GM19463 (cell line): ENCODE measurements at regions not wholly inside any gene's neighbourhood (a gene's known extent, or its start where the extent isn't known, plus 50 kb on each side); places are given as distances from the start of the nearest gene placed in this dataset.

Experiments used
- ATAC-seq: cut with Tn5 transposase; IDR thresholded peaks from one replicate; pipeline ENCODE4 v1.9.1; 2021; ENCODE audit warnings: mild to moderate bottlenecking, moderate library complexity; ENCODE audit not compliant: unreplicated experiment

GRCh38 chr13:78714717-78715116 lies 55.8 kb upstream of the OBI1 start:
- ATAC-seq, result no peak

- ATAC-seq, result no peak
Observed at GRCh38 chr13:78712831-78713230, 53.9 kb upstream of the OBI1 start.

- ATAC-seq, result no peak
Observed at GRCh38 chr13:78709028-78709427, 50.1 kb upstream of the OBI1 start.
